ENCODE measurements at regions not wholly inside any gene's neighbourhood (a gene's known extent, or its start where the extent isn't known, plus 50 kb on each side); places are given as distances from the start of the nearest gene placed in this dataset.

DNA sequence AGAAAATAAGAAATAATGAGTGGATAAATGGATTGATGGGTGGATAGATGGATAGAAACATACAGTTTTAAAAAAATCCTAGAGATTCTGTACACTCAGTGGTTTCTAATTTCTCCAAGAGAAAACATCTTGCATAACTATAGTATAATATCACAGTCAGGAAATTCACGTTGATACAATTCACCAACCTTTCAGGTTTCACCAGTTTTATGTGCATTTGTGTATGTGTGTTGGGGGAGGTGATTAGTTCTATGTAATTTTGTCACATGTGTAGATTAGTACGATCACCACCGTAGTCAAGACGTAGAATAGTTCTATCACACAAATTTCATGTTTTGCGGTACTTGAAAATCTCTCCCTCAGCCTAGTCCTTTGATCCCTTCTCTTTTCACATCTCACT is 288.2 kb upstream of the LRATD1 start:
- no peak for DNase-seq (ENCODE audit: low spot score)

DNA sequence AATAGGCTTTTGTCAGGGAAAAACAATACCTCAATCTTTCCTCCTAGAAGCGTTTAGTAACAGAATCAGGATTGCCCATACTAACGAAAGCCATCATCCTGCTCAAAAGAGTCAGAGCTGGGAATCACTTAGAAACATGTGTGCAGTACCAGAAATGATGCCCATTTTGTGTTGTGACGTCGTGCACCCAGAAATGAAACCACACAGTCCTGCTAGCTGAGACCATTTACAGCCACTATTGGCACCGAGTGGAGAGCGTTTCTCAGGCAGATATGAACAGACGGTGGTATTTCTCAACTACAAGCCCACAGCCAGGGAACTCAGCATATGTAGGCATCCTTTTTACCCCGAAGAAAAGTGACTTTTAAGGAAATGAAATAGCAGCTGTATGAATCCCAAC is 284.3 kb upstream of the LRATD1 start:
- no peak for DNase-seq (ENCODE audit: low spot score)

DNA sequence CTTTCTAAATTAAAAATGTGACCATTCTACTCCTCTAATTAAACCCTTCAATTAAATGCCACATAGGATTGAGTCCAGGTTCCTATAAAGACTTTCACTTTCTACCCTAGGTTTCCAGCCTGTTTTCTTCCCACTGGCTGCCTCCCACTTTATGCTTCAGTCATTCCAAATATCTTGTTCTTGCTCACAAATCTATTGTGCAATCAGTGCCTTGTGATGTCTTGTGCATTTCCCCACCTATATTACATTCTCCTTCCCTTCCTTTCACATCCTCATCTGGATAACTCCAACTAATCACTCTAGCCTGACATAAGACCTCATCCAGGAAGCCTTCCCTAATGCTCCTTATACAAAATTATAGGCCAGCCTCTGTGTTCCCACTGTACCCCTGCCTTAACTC is 281.7 kb upstream of the LRATD1 start:
- no peak for DNase-seq (ENCODE audit: low spot score)

DNA sequence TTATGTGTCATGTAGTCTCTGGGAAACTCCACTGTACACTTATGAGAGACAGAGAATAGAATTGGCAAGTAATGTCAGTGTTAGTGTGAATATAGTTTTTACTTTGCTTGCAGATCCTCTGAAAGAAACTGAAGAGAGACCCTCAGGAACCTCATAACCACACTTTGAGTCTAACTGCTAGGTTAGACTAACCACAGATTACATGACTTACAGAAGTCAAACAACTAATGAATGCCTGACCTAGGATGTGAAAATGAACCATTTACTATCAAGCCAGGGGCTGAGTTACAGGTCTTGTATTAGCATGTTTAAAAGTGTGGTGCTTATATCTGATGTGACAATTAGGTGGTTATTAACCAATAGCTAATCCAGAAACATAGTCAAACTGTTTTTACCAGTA is 280.4 kb upstream of the LRATD1 start:
- no peak for DNase-seq (ENCODE audit: low spot score)

DNA sequence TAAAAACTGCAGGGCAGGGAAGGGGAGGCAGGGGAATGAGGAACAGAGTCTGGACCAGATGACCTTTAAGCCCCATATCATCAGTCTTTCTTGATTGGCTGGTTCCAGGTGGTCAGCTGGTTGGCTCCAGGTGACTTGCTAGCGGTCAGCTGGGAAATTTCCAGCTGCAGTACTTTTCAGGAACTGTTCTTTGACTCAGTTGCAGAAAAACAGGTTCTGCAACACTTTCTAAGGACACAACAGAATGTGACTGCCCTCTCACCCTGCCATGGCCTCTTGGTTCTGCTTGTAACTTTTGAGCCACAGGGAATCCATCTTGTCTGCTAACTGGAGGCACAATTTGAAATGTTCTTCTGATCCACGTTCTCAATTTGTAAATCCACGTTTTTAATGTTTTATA is 278.3 kb upstream of the LRATD1 start:
- no peak for DNase-seq (ENCODE audit: low spot score)

DNA sequence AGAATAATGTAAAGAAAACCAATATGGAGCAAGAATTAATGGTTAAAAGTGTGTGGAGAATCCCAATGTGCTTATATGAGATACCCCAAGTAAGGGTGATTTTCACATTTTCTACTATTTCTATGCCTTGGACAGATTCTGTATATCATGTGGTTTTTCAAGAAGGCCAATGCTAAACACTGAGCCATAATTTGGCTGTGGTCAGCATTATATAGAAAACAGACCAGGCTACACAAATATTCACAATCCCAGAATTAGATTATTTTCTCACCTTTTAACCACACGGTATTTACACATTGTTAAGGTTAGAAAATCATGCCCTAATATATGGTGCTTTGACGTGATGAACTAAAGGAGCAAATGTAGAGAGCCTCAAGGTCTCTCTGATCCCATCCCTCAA is 277.4 kb upstream of the LRATD1 start:
- DNase-seq (ENCODE audit: low spot score), result no peak

DNA sequence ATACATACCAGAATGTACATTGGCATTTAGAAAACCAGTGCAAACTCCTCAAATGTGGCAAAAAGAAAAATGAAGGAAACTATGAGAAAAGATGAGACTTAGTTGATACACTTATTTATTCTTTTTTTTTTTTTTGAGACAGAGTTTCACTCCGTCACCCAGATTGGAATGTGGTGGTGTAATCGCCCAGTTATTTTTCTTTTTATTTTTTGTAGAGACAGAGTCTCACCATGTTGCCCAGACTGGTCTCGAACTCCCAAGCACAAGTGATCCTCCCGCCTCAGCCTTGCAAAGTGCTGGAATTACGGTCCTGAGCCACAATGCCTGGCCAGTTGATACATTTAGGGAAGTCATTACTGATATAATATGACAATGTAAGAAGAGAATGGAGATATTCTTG is 274.2 kb upstream of the LRATD1 start:
- DNase-seq (ENCODE audit: low spot score), result no peak

DNA sequence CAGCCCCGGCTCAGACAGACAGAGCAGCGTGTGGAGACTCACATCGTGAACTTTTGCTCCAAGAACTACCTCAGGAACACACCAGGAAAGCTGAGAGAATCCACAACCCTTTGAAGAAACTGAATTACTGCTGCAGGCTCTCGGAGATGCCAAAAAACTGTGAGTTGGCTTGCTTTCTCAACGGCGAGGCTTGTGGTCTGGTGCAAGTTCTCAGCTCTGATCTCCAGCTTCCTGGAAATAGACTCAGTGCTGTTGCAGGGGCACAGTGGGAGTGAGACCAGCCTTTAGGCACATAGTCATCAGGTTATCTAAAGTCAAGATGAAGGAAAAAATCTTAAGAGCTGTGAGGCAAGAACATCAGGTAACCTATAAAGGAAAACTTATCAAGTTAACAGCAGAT is 273.7 kb upstream of the LRATD1 start:
- no peak for DNase-seq (ENCODE audit: low spot score)

DNA sequence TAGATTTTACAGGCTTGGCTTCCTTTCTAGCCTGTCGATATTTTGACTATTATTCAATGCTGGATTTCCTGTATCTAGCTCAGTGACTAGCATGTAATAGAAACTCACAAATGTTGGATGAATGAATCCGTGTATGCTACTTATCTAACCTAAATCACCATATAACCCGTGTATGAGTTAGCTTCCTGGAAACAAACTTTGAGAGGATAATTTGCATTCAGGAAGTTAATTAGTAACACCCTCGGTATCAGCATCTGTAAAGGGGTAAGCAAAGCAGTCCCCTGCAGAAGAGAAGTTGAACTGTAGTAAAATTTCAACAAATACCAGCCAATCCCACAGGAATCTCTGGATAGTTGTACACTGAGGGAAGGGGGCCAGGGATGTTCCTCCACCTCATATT is 269.4 kb upstream of the LRATD1 start:
- DNase-seq (ENCODE audit: low spot score), result no peak

DNA sequence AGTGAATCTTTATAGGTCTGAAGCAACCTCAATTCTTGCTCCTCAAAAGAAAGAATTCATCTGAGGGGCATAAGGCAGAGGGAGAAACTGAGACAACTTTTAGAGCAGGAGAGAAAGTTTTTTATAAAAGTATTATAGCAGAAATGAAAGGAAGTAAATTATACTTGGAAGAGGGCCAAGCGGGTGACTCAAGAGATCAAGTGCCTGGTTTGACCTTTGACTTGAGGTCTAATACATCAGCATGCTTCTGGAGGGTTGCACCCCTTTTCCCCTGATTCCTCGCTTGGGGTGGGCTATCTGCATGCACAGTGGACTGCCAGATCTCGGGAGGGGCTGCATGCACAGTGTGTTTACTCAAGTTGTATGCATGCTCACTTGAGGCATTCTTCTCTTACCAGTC is 268.5 kb upstream of the LRATD1 start:
- no peak for DNase-seq (ENCODE audit: low spot score)

DNA sequence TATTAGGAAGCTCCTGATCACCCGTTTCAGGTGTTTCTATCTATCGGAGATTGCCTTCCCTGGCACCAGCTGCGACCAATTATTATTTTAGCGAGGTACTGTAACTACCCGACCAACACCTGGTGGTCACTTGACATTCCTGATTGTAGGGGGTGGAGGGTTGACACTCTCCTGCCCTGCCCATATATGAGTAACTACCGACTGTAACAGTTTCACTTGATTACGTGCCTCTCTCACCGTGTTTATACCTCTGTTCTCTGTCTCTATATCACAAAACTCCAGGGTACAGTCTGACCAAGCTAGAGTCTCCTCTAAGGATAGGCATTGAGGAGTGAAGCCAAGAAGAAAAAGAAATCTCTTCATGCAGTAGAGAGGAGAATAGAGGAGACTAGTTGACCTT is 268.0 kb upstream of the LRATD1 start:
- DNase-seq (ENCODE audit: low spot score), result no peak

DNA sequence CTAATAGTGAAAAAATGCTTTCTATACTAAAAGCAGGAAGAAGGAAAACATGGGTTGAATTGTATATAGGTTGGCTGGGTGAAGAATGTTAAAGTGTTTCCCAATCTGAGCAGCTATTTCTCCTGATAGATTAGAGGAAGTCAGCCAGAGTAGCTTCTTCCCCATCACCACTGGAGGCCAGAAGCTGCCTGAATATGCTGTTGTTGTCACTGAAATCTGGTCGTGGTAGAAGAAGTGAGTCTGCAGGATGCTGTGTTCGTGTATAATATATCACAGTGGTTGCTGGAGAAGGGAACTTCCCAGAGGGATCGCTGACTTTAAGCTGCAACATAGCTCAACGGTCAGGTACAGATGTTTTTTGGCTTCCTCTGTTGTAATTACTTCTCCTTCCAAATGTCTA is 247.5 kb upstream of the LRATD1 start:
- DNase-seq (ENCODE audit: low spot score), result no peak

DNA sequence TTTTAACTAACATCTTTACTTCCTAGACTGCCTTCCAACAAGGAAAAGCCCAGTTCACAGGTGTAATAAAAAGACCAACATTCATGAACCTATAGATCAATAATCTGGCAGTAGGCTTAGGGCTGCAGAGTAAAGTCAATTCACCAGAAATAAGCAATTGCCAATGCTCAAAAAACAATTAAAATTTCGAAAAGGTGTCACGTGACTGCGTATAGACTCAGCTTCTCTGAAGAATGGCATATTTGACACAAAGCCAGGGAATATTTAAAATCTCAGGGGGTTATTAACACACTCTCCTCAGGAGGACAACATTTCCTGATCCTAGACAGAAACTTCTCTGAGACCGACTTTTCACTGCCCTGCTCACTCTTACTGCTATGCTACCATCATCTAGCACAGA is 245.2 kb upstream of the LRATD1 start:
- no peak for DNase-seq (ENCODE audit: low spot score)

DNA sequence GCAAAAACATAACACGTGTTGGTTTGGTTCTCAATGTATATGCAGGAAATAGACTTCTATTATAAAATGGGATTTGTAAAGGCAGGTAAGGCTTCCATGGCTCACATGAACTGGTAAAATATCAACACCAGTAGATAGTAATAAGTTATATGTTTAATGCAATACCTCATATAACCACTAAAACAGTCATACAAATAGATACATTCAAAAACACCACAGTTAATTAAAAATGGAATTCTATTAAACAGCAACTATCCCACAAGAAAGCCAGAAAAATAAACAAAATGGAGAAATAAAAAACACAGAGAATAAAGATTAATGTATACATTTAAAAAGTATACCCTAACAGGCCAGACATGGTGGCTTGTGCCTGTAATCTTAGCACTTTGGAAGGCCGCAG is 243.8 kb upstream of the LRATD1 start:
- DNase-seq (ENCODE audit: low spot score), result no peak

DNA sequence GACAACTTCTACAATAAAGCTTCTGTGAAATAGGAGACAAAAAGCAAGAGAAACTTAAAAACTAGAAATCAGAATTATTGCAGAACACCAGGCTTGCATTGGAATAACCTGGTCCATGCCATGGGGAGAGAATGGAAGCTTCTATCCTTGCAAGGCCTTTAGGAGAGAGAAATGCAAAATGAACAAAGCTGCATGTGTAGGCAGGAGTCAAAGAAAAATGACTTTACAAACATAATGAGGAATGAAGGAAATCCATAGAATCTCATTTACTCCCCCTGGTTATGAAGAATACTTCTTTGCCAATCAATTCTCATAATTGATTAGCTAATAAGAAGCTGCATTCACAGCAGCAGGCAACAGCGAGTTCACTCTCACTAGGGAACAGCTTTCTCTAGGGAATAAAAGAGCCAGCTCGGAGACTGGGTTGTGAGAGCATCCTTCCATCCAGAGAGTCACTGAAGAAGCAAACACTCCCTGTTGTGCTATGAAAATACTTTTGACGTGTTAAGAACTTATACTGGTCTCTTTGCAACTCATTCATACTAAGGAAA is 235.9 kb upstream of the LRATD1 start:
- DNase-seq (ENCODE audit: low spot score), result no peak

DNA sequence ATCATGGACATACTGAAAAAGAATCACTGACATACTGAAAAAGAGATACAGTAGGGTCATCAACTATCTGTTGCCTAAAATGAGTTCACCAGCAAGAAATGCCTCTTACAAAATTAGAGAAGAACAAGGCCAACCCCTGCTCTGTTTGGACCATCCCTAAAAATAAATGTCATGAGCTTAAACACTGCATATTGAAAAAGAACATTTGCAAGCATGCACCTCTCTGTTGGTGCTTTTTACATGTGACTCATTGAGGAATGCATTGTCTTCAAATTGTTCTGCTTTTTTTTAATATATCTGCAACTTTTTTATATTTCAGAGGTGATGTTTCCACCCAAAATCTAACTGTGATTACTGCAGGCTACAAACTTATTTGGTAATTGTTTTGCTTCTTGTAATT is 233.9 kb upstream of the LRATD1 start:
- no peak for DNase-seq (ENCODE audit: low spot score)

DNA sequence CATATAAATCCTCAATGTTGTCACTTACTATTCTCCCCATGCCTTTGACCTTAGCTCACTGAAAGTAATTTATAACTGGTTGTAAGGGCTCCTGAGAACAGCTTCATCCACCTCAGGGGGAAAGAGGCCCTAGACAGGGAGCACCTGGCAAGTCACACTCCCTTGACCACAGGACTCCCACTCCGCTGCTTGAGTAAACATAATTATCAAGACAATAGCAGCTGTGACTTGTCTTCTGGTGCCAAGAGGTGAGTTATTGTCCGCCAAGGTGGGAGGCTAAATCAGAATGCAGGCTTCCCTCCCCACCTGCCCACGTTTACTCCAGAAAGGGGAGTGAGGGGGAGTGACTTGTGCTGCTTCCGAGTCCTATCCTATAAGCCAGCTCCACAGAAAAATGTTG is 230.6 kb upstream of the LRATD1 start:
- DNase-seq (ENCODE audit: low spot score), result no peak

DNA sequence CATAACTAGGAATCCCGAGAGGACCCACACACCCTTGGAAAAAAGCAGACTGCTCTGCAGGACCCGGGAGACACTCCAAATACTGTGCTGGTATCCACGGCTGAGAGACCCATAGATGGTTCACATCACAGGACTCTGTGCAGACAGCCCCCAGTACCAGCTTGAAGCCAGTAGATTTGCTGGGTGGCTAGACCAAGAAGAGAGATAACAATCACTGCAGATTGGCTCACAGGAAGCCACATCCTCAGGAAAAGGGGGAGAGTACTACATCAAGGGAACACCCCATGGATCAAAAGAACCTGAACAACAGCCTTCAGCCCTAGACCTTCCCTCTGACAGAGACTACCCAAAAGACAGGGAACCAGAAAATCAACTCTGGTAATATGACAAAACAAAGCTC is 223.8 kb upstream of the LRATD1 start:
- no peak for DNase-seq (ENCODE audit: low spot score)

DNA sequence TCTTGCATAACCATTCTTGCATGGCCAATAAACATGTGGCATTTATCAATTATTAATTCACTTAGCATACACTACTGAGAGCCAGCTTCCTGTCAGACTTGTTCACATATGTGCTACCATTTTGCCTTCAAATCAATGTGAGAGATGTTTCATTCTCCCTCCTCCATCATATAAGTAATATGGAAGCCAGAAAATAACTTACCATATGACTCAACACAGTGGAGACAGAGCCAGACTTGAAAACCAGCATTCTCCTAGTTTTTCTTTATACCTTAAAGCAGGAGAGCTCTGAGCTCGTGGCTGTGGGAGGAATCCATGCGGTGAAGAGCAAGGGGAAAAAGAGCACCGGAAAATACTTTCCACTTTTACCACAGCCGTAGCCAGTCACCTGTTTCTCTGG is 215.0 kb upstream of the LRATD1 start:
- DNase-seq (ENCODE audit: low spot score), result no peak

DNA sequence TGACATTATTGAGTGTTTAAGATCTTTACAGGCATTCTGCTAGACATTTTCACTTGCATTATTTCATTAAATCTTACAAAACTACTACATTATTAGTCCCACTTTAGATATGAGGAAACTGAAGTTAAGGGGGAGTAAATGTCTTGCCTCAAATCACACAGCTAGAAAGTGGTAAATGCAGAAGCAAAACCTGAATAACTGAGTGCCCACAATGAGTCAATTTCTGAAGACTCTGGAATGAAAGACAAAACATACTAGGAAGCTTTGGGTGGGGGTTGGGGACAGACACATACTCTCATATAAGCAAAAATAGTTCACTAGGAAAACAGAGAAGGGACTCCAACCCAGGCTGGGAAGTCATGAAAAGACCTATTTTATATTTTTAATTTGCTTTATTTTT is 214.4 kb upstream of the LRATD1 start:
- DNase-seq (ENCODE audit: low spot score), result no peak

DNA sequence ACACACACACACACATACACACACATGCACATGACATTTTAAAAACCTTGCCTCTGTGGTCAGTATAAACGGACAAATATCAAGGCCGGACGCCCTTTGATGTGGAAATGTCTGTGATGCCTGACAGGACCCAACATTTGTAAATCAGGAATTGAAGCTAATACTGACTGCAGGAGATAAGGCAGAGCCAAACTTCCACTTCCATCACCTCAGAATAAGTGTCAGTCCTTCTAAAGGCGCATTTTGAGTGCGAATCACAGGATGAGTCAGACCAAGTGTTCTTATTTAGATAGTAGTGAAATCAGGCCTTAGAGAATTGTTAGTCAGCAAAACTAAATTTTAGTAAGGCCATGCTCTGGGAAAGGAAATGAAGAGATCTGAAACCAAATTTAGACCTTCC is 211.7 kb upstream of the LRATD1 start:
- DNase-seq (ENCODE audit: low spot score), result no peak

DNA sequence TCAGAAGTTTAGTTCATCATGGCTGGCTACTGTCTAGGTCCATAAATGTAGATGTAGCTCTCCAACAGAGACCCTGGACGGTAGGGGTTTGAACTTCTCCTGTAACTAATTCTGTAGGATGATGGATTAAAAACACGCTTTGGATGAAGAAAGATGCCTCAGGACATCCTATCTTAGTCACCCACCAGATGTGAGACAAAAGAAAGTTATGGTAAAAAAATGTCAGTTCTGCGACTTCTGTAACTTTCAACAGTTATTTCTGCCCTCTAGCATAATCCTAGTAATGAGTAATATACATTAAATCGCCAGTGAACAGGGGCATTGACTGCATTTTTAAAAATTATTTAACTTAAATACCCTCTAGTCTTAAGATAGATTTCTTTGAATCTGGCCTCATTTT is 210.1 kb upstream of the LRATD1 start:
- DNase-seq (ENCODE audit: low spot score), result no peak

DNA sequence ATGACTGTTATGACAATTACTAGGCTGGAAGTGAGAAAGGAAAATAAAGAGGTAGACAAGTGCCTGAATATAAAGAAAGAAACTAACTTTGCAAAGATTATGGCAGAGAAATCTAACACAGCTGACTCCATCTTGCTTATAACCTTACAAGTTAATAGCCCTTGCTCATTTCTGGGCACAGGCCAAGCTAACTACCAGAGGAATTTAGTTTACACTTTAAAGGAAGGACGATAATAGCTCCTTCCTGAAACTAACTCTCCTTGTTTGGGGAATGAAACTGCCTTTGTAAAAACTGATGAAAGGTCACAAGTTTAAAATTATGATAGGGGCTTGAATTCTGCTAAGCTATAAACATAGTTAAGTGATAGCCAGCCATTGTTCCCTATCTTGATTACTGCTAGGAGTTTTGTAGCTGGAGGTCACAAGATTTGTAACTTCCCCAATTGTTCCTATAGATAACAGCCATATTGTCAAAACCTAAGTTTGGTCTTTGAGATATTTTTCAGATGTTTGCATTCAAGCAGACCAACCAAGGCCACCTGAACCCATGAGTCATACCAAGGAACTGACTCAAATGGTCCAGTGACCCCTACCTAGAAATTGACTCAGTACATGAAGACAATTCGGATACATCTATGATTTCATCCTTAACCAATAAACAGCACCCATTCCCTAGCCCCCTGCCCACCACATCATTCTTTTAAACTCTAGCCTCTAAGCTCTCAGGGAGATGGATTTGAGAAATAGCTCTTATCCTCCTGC is 209.2 kb upstream of the LRATD1 start:
- no peak for DNase-seq (ENCODE audit: low spot score)

Measured in cerebellar cortex (tissue), 1 donor.